ENCODE measurements at regions not wholly inside any gene's neighbourhood (a gene's known extent, or its start where the extent isn't known, plus 50 kb on each side); places are given as distances from the start of the nearest gene placed in this dataset.

- no peaks in the 10 kb centered on the region for H3K27me3 ChIP-seq
- H3K27ac ChIP-seq = no peak overlapping the region
- no peak overlapping the region for H3K4me3 ChIP-seq
- DNase-seq (no peak), ATAC-seq (no peak)
- no peaks in the 10 kb centered on the region for H3K36me3 ChIP-seq
- no peaks in the 10 kb centered on the region for H3K9me3 ChIP-seq
- TF ChIP-seq, protein P1, sequence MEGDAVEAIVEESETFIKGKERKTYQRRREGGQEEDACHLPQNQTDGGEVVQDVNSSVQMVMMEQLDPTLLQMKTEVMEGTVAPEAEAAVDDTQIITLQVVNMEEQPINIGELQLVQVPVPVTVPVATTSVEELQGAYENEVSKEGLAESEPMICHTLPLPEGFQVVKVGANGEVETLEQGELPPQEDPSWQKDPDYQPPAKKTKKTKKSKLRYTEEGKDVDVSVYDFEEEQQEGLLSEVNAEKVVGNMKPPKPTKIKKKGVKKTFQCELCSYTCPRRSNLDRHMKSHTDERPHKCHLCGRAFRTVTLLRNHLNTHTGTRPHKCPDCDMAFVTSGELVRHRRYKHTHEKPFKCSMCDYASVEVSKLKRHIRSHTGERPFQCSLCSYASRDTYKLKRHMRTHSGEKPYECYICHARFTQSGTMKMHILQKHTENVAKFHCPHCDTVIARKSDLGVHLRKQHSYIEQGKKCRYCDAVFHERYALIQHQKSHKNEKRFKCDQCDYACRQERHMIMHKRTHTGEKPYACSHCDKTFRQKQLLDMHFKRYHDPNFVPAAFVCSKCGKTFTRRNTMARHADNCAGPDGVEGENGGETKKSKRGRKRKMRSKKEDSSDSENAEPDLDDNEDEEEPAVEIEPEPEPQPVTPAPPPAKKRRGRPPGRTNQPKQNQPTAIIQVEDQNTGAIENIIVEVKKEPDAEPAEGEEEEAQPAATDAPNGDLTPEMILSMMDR (IDR thresholded peaks at IDR 0.05 in 4 of 5, conservative IDR thresholded peaks at IDR 0.05 in 1 of 5) = no peak
- no peak for TF ChIP-seq POLR2A (IDR thresholded peaks at IDR 0.05)
- intact Hi-C loops (cut with DNase I; ENCODE audit: low total_unique reads) (no loop called here), in situ Hi-C loops (cut with MboI; ENCODE audit: low sequenced_read_pairs in 4 of 4) (no loop called here)
- H3K4me1 ChIP-seq = no peaks in the 10 kb centered on the region
Measured at GRCh38 chr7:22618528-22618927, 108.5 kb upstream of the IL6 start.

GRCh38 chr7:22617166-22617565 lies 109.8 kb upstream of the IL6 start:
- H3K36me3 ChIP-seq = no peaks in the 10 kb centered on the region
- H3K27me3 ChIP-seq = no peaks in the 10 kb centered on the region
- intact Hi-C loops (cut with DNase I; ENCODE audit: low total_unique reads) = no loop called here
- TF ChIP-seq, protein P1 (IDR thresholded peaks at IDR 0.05 in 4 of 5, conservative IDR thresholded peaks at IDR 0.05 in 1 of 5) = no peak
- TF ChIP-seq POLR2A (IDR thresholded peaks at IDR 0.05) = no peak
- no peaks in the 10 kb centered on the region for H3K4me1 ChIP-seq
- no peak overlapping the region for H3K27ac ChIP-seq
- no peak for DNase-seq
- no peaks in the 10 kb centered on the region for H3K9me3 ChIP-seq
- ATAC-seq = no peak
- no peak overlapping the region for H3K4me3 ChIP-seq
- in situ Hi-C loops (cut with MboI; ENCODE audit: low sequenced_read_pairs in 4 of 4) = no loop called here

DNA sequence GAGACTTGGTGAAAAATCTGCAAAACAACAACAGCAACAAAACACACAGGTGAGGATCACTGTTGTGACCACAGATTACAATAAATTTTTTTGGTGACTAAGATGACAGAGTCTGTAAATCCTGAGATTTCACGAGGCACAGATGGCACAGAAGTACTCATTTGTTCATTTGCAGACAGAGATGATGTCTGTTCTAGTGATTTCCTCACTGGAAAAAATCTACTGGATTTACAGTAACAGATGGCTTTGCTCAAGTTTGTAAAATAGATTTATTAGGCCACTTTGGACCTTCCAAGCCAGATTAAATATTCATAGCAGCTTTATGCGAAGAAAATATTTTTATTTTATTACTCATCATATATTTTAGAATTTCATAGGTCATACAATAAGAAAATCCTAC lies 113.5 kb upstream of the IL6 start:
- H3K36me3 ChIP-seq = no peaks in the 10 kb centered on the region
- ATAC-seq (no peak), DNase-seq (no peak)
- no peaks in the 10 kb centered on the region for H3K4me1 ChIP-seq
- in situ Hi-C loops (cut with MboI; ENCODE audit: low sequenced_read_pairs in 4 of 4) (no loop called here), intact Hi-C loops (cut with DNase I; ENCODE audit: low total_unique reads) (no loop called here)
- H3K27ac ChIP-seq = no peak overlapping the region
- H3K4me3 ChIP-seq = no peak overlapping the region
- H3K9me3 ChIP-seq = no peaks in the 10 kb centered on the region
- no peak for TF ChIP-seq POLR2A (IDR thresholded peaks at IDR 0.05)
- TF ChIP-seq, protein P1 (IDR thresholded peaks at IDR 0.05 in 4 of 5, conservative IDR thresholded peaks at IDR 0.05 in 1 of 5) = no peak
- H3K27me3 ChIP-seq = no peaks in the 10 kb centered on the region

DNA sequence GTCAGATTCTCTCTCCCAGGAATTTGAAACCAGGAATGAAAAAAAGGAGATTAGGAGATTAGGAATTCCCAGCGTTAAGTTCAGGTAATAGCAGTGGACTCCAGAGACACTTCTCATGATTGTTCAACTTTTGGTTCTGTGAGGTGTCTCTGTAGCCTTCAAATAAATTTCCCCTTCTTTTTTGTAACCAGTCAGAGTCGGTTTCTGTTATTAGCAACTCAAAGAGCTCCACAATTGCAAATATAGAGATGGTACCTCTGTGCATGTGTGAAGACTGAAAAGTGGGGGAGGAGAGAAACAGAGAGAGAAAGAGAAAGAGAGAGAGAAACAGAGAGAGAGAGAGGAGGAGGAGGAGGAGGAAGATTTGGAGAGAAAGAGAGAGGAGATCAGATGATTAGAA lies 112.8 kb upstream of the STEAP1B start:
- Histone ChIP-seq H3K36me3 (no peaks in the 10 kb centered on the region), H3K4me3 (no peak overlapping the region), H3K4me1 (no peaks in the 10 kb centered on the region), H3K27me3 (no peaks in the 10 kb centered on the region), H3K9me3 (no peaks in the 10 kb centered on the region), H3K27ac (no peak overlapping the region)
- in situ Hi-C loops (cut with MboI; ENCODE audit: low sequenced_read_pairs in 4 of 4) = no loop called here
- TF ChIP-seq, protein P1 (IDR thresholded peaks at IDR 0.05 in 4 of 5, conservative IDR thresholded peaks at IDR 0.05 in 1 of 5) = no peak
- TF ChIP-seq POLR2A (IDR thresholded peaks at IDR 0.05) = no peak
- no peak for DNase-seq
- intact Hi-C loops (cut with DNase I; ENCODE audit: low total_unique reads) = no loop called here
- ATAC-seq = no peak

GRCh38 chr7:22611758-22612079 lies 111.7 kb upstream of the STEAP1B start:
- DNase-seq (no peak), ATAC-seq (no peak)
- no peak for TF ChIP-seq POLR2A (IDR thresholded peaks at IDR 0.05)
- TF ChIP-seq, protein P1 (IDR thresholded peaks at IDR 0.05 in 4 of 5, conservative IDR thresholded peaks at IDR 0.05 in 1 of 5) = no peak
- no peak overlapping the region for H3K4me3 ChIP-seq
- H3K27ac ChIP-seq = no peak overlapping the region
- intact Hi-C loops (cut with DNase I; ENCODE audit: low total_unique reads) (no loop called here), in situ Hi-C loops (cut with MboI; ENCODE audit: low sequenced_read_pairs in 4 of 4) (no loop called here)
- H3K9me3 ChIP-seq = no peaks in the 10 kb centered on the region
- H3K27me3 ChIP-seq = no peaks in the 10 kb centered on the region
- no peaks in the 10 kb centered on the region for H3K36me3 ChIP-seq
- H3K4me1 ChIP-seq = no peaks in the 10 kb centered on the region

All from gastrocnemius medialis (tissue), 4 donors.